H1 (cell line): ENCODE measurements at regions not wholly inside any gene's neighbourhood (a gene's known extent, or its start where the extent isn't known, plus 50 kb on each side); places are given as distances from the start of the nearest gene placed in this dataset.

Experiments used
- CTCF ChIA-PET: fragments of 300-600 bp; sonication (Branson Sonifier 250); formaldehyde crosslinking; loops from one replicate; lab custom pipeline; 2021; ENCODE audit not compliant: partially characterized antibody; lab: Charles Lee
- POLR2A ChIA-PET: fragments of 300-600 bp; sonication (Branson Sonifier 250); formaldehyde crosslinking; loops from one replicate; lab custom pipeline; 2021; ENCODE audit warnings: inconsistent platforms; ENCODE audit not compliant: partially characterized antibody; lab: Charles Lee
- DNase-seq, 2 experiments: peaks; one replicate each; pipeline versions ENCODE4 v3.0.0 to v3.0.0-alpha.2; 2010 to 2022; ENCODE audit warnings: low spot score in 2 of 2, low read depth in 1 of 2, mixed read lengths in 1 of 2
- FAIRE-seq: peaks from 2 replicates; lab custom pipeline; 2011; peaks lifted over from hg19 to GRCh38; lab: Jason Lieb, UNC
- H2AFZ ChIP-seq: 2 replicates; pipeline ENCODE4 v1.8.1; 2012; ENCODE audit warnings: low read length, inconsistent platforms
- H2AK5ac ChIP-seq: 2 replicates; pipeline ENCODE4 v1.6.1; 2013; ENCODE audit warnings: low read depth, low read length
- H2BK120ac ChIP-seq: replicated peaks from 2 replicates; pipeline ENCODE3; 2013; ENCODE audit warnings: low read depth, low read length, inconsistent platforms
- H2BK12ac ChIP-seq: 2 replicates; pipeline ENCODE4 v1.6.1; 2013; ENCODE audit warnings: low read depth, low read length
- H2BK15ac ChIP-seq: 2 replicates; pipeline ENCODE4 v1.6.1; 2013; ENCODE audit warnings: low read length
- H2BK20ac ChIP-seq: 2 replicates; pipeline ENCODE4 v1.6.1; 2013; ENCODE audit warnings: low read length
- H2BK5ac ChIP-seq: 2 replicates; pipeline ENCODE4 v1.6.1; 2013; ENCODE audit warnings: low read depth, low read length
- H3K14ac ChIP-seq: 2 replicates; pipeline ENCODE4 v1.6.1; 2013; ENCODE audit warnings: inconsistent platforms; ENCODE audit not compliant: insufficient read length
- H3K18ac ChIP-seq: 2 replicates; pipeline ENCODE4 v1.6.1; 2013; ENCODE audit warnings: low read length; ENCODE audit errors: extremely low read depth
- H3K23ac ChIP-seq: 2 replicates; pipeline ENCODE4 v1.6.1; 2013; ENCODE audit warnings: inconsistent platforms; ENCODE audit not compliant: insufficient read length
- H3K23me2 ChIP-seq: 2 replicates; pipeline ENCODE4 v1.6.1; 2013; ENCODE audit warnings: low read depth, low read length
- H3K27ac ChIP-seq: 2 replicates; pipeline ENCODE4 v1.6.1; 2011; ENCODE audit warnings: low read depth, low read length, inconsistent platforms
- H3K27me3 ChIP-seq, 4 experiments: replicated peaks in 1 of 4; 1 replicate in 1 of 4; 2 replicates in 3 of 4; pipeline versions ENCODE4 v1.6.1 to v1.8.1; 2011 to 2013; ENCODE audit warnings: low read length in 3 of 4, mild to moderate bottlenecking in 3 of 4, inconsistent platforms in 2 of 4, mixed read lengths in 2 of 4, moderate library complexity in 1 of 4; ENCODE audit not compliant: control insufficient read depth in 3 of 4, insufficient read depth in 3 of 4; ENCODE audit errors: extremely low read depth in 1 of 4
- H3K36me3 ChIP-seq, 4 experiments: 2 replicates each; pipeline versions ENCODE4 v1.6.1 to v1.8.1; 2011 to 2013; ENCODE audit warnings: mild to moderate bottlenecking in 4 of 4, low read length in 3 of 4, moderate library complexity in 2 of 4, control low read depth in 1 of 4, inconsistent platforms in 1 of 4; ENCODE audit not compliant: insufficient read depth in 4 of 4, control insufficient read depth in 2 of 4
- H3K4ac ChIP-seq: replicated peaks from 2 replicates; pipeline ENCODE3; 2013; ENCODE audit warnings: low read length, low read depth, mixed read lengths, inconsistent platforms; ENCODE audit not compliant: insufficient read length
- H3K4me1 ChIP-seq, 4 experiments: replicated peaks in 1 of 4; 1 replicate in 1 of 4; 2 replicates in 3 of 4; pipeline versions ENCODE4 v1.6.1 to v1.8.1; 2011 to 2013; ENCODE audit warnings: low read length in 3 of 4, inconsistent platforms in 2 of 4, mixed read lengths in 1 of 4; ENCODE audit not compliant: insufficient read depth in 4 of 4, control insufficient read depth in 3 of 4
- H3K4me2 ChIP-seq, 2 experiments: 2 replicates each; pipeline versions ENCODE4 v1.6.1 to v1.8.1; 2011 to 2013; ENCODE audit warnings: low read depth in 2 of 2, low read length in 2 of 2, control low read depth in 1 of 2, inconsistent platforms in 1 of 2, mild to moderate bottlenecking in 1 of 2; ENCODE audit not compliant: insufficient read depth in 1 of 2
- H3K4me3 ChIP-seq, 4 experiments: fragments of 200-600, 300-600 bp in 1 of 4; sonication (generic), shearing (Covaris generic), sonication (Bioruptor Twin) in 1 of 4; 2 replicates each; pipeline versions ENCODE4 v1.5.1 to v1.8.1; 2011 to 2016; ENCODE audit warnings: low read length in 4 of 4, low read depth in 3 of 4, control low read depth in 2 of 4, inconsistent platforms in 2 of 4, mild to moderate bottlenecking in 2 of 4, mixed read lengths in 1 of 4, moderate library complexity in 1 of 4; ENCODE audit not compliant: insufficient read depth in 2 of 4; ENCODE audit errors: extremely low read depth in 1 of 4
- H3K56ac ChIP-seq: replicated peaks from 2 replicates; pipeline ENCODE3; 2013; ENCODE audit warnings: low read depth, mild to moderate bottlenecking, mixed read lengths, low read length, inconsistent platforms; ENCODE audit not compliant: insufficient read length
- H3K79me1 ChIP-seq: 2 replicates; pipeline ENCODE4 v1.6.1; 2013; ENCODE audit warnings: low read depth, low read length, control low read depth
- H3K79me2 ChIP-seq, 2 experiments: 2 replicates each; pipeline versions ENCODE4 v1.6.1 to v1.8.1; 2012 to 2013; ENCODE audit warnings: low read length in 2 of 2, mild to moderate bottlenecking in 2 of 2, inconsistent platforms in 1 of 2; ENCODE audit not compliant: insufficient read depth in 2 of 2, control insufficient read depth in 1 of 2
- H3K9ac ChIP-seq, 4 experiments: replicated peaks in 1 of 4; 1 replicate in 1 of 4; 2 replicates in 3 of 4; pipeline versions ENCODE4 v1.6.1 to v1.8.1; 2011 to 2013; ENCODE audit warnings: low read depth in 3 of 4, low read length in 3 of 4, control low read depth in 2 of 4, mild to moderate bottlenecking in 2 of 4, moderate library complexity in 2 of 4, inconsistent platforms in 1 of 4; ENCODE audit errors: extremely low read depth in 1 of 4
- H3K9me3 ChIP-seq, 2 experiments: 2 replicates each; pipeline versions ENCODE4 v1.6.1 to v1.8.1; 2012 to 2013; ENCODE audit warnings: mild to moderate bottlenecking in 2 of 2, moderate library complexity in 2 of 2, control low read depth in 1 of 2, inconsistent platforms in 1 of 2, low read depth in 1 of 2, low read length in 1 of 2, mixed read lengths in 1 of 2; ENCODE audit not compliant: insufficient read depth in 2 of 2
- H4K20me1 ChIP-seq, 2 experiments: replicated peaks in 1 of 2; 2 replicates each; pipeline versions ENCODE3 to v1.8.1; 2011 to 2013; ENCODE audit warnings: inconsistent platforms in 2 of 2, low read length in 2 of 2, mild to moderate bottlenecking in 1 of 2; ENCODE audit not compliant: insufficient read depth in 2 of 2, control insufficient read depth in 1 of 2
- H4K5ac ChIP-seq: 2 replicates; pipeline ENCODE4 v1.6.1; 2013; ENCODE audit warnings: low read length, low read depth, mixed read lengths, inconsistent platforms; ENCODE audit not compliant: insufficient read length
- H4K8ac ChIP-seq: 2 replicates; pipeline ENCODE4 v1.8.0; 2013; ENCODE audit warnings: mild to moderate bottlenecking, moderate library complexity, low read length, inconsistent platforms; ENCODE audit not compliant: insufficient read depth; ENCODE audit errors: extremely low read depth
- H4K91ac ChIP-seq: replicated peaks from 2 replicates; pipeline ENCODE3; 2013; ENCODE audit warnings: low read length, mixed read lengths, inconsistent platforms; ENCODE audit not compliant: insufficient read length
- WGBS, 2 experiments: shearing (Covaris generic) in 1 of 2; methylation state at CpG; one replicate each; pipeline versions ENCODE4 v1.1.6 to v1.1.7; 2013 to 2015; ENCODE audit warnings: low lambda C conversion rate in 2 of 2, mixed read lengths in 2 of 2, inconsistent platforms in 1 of 2, low coverage in 1 of 2, missing lambda C conversion rate in 1 of 2; ENCODE audit not compliant: insufficient replicate concordance in 2 of 2, insufficient coverage in 1 of 2, insufficient read length in 1 of 2; ENCODE audit errors: extremely low coverage in 1 of 2, missing lambda C conversion rate in 1 of 2; 5-methylcytosine and 5-hydroxymethylcytosine counted together

- H3K14ac ChIP-seq = no peak overlapping the region
- H2BK120ac ChIP-seq = no peak overlapping the region
- H3K27ac ChIP-seq = no peak overlapping the region
- peaks cover 0 to 18% (median 14%) of the 10 kb centered on the region in 4 experiments; a peak in 6 of 7 replicates for H3K4me1 ChIP-seq
- H2BK5ac ChIP-seq = no peak overlapping the region
- WGBS, 2 experiments = 87% methylated on average over 9 of the region's 9 CpGs; no CpG with 5 or more reads in 1 of the 2 experiments
- no peak overlapping the region for H4K91ac ChIP-seq
- no peak overlapping the region for H3K4me3 ChIP-seq
- H3K9me3 ChIP-seq = peaks cover 5 to 10% of the 10 kb centered on the region in 2 experiments; a peak in 1 of 4 replicates
- no peak overlapping the region for H2AK5ac ChIP-seq
- no peak overlapping the region for H2BK20ac ChIP-seq
- H3K56ac ChIP-seq = no peak overlapping the region
- no peak overlapping the region for H4K5ac ChIP-seq
- H4K8ac ChIP-seq = no peak overlapping the region
- H3K27me3 ChIP-seq = no peaks in the 10 kb centered on the region; a peak in 1 of 7 replicates
- no peaks in the 10 kb centered on the region for H3K36me3 ChIP-seq
- no peak overlapping the region for H3K9ac ChIP-seq
- no peak overlapping the region for H3K23ac ChIP-seq
- peaks cover 3% of the 10 kb centered on the region; the same call in 1 of the 2 replicates for H3K79me1 ChIP-seq
- H2AFZ ChIP-seq = no peak overlapping the region
- H3K4ac ChIP-seq = no peak overlapping the region
- ChIA-PET POLR2A (no interaction called here), CTCF (interaction anchor here (0.9 to 1.5 kb wide), 3 partner anchors 27 to 85 kb away, joined by 3 to 4 read pairs (median 3); no protein-coding TSS in a partner anchor)
- no peaks in the 10 kb centered on the region for H3K23me2 ChIP-seq
- no peak for FAIRE-seq
- H3K4me2 ChIP-seq = no peak overlapping the region
- no peaks in the 10 kb centered on the region for H4K20me1 ChIP-seq
- H3K18ac ChIP-seq = no peak overlapping the region; the same call in 1 of the 2 replicates
- H2BK12ac ChIP-seq = no peak overlapping the region
- H2BK15ac ChIP-seq = no peak overlapping the region
- DNase-seq = no peak
- H3K79me2 ChIP-seq = peaks cover 0 to 10% of the 10 kb centered on the region in 2 experiments; a peak in 1 of 4 replicates
Measured at GRCh38 chr16:85199880-85200279, 87.6 kb upstream of the CIBAR2 start.
